GM12892 (cell line): ENCODE measurements at regions not wholly inside any gene's neighbourhood (a gene's known extent, or its start where the extent isn't known, plus 50 kb on each side); places are given as distances from the start of the nearest gene placed in this dataset.

Experiments used
- POLR2A ChIP-seq: IDR thresholded peaks from 2 replicates; pipeline ENCODE4 v1.6.1; 2011; ENCODE audit warnings: low read depth, low read length, control low read depth
- POLR2AphosphoS5 ChIP-seq: IDR thresholded peaks from 2 replicates; pipeline ENCODE4 v1.6.1; 2011; ENCODE audit warnings: low read depth, low read length, control low read depth

GRCh38 chr19:30083125-30083681, 141.2 kb downstream of the URI1 start:
- TF ChIP-seq POLR2A: no peak
- no peak for TF ChIP-seq POLR2AphosphoS5
